Parathyroid adenoma (tissue), 2 donors: ENCODE measurements at regions not wholly inside any gene's neighbourhood (a gene's known extent, or its start where the extent isn't known, plus 50 kb on each side); places are given as distances from the start of the nearest gene placed in this dataset.
A peak's percentile ranks its signal among the peaks of the same experiment; 100 is the strongest.
"Not testable (repeated sequence)": the region's sequence is repeated elsewhere in the genome, so short reads cannot be mapped to it uniquely, and the experiment has no call there.

ENCODE experiments used
- H2AFZ ChIP-seq: fragments of 300-600 bp; sonication (generic); one replicate; pipeline ENCODE4 v1.7.0; 2017; ENCODE audit warnings: antibody characterized with exemption, mild to moderate bottlenecking
- H3K27ac ChIP-seq: fragments of 300-600 bp; sonication (generic); one replicate; pipeline ENCODE4 v1.7.0; 2017
- H3K27me3 ChIP-seq: fragments of 300-600 bp; sonication (generic); one replicate; pipeline ENCODE4 v1.7.0; 2017; ENCODE audit warnings: low read length; ENCODE audit not compliant: control insufficient read depth, insufficient read depth
- H3K36me3 ChIP-seq: fragments of 300-600 bp; sonication (generic); one replicate; pipeline ENCODE4 v1.7.0; 2017; ENCODE audit warnings: low read length; ENCODE audit not compliant: control insufficient read depth, insufficient read depth
- H3K4me1 ChIP-seq: fragments of 300-600 bp; sonication (generic); one replicate; pipeline ENCODE4 v1.7.0; 2017; ENCODE audit warnings: control low read depth
- H3K4me2 ChIP-seq: fragments of 300-600 bp; sonication (generic); one replicate; pipeline ENCODE4 v1.7.0; 2017; ENCODE audit warnings: low read length
- H3K4me3 ChIP-seq: fragments of 300-600 bp; sonication (generic); one replicate; pipeline ENCODE4 v1.7.0; 2017; ENCODE audit warnings: low read depth, low read length
- H3K79me2 ChIP-seq: fragments of 300-600 bp; sonication (generic); one replicate; pipeline ENCODE4 v1.7.0; 2017; ENCODE audit warnings: control low read depth
- H3K9ac ChIP-seq: fragments of 300-600 bp; sonication (generic); one replicate; pipeline ENCODE4 v1.7.0; 2017; ENCODE audit warnings: mild to moderate bottlenecking
- H3K9me3 ChIP-seq: fragments of 300-600 bp; sonication (generic); one replicate; pipeline ENCODE4 v1.7.0; 2017; ENCODE audit warnings: low read length; ENCODE audit not compliant: control insufficient read depth
- TF ChIP-seq, protein P1 (sequence below): fragments of 300-600 bp; sonication (generic); IDR thresholded peaks from one replicate; pipeline ENCODE4 v1.7.0; 2017; ENCODE audit warnings: antibody characterized with exemption, mild to moderate bottlenecking
- donor health status: primary hyperparathyroidism.

- Histone ChIP-seq H3K9me3 (no peaks in the 10 kb centered on the region), H3K4me3 (no peak overlapping the region), H2AFZ (peak overlapping the region; percentile 64), H3K4me1 (no peaks in the 10 kb centered on the region), H3K27ac (no peak overlapping the region), H3K79me2 (no peaks in the 10 kb centered on the region), H3K36me3 (no peaks in the 10 kb centered on the region), H3K9ac (no peak overlapping the region), H3K4me2 (peak overlapping the region; percentile 18), H3K27me3 (no peaks in the 10 kb centered on the region)
- TF ChIP-seq, protein P1, sequence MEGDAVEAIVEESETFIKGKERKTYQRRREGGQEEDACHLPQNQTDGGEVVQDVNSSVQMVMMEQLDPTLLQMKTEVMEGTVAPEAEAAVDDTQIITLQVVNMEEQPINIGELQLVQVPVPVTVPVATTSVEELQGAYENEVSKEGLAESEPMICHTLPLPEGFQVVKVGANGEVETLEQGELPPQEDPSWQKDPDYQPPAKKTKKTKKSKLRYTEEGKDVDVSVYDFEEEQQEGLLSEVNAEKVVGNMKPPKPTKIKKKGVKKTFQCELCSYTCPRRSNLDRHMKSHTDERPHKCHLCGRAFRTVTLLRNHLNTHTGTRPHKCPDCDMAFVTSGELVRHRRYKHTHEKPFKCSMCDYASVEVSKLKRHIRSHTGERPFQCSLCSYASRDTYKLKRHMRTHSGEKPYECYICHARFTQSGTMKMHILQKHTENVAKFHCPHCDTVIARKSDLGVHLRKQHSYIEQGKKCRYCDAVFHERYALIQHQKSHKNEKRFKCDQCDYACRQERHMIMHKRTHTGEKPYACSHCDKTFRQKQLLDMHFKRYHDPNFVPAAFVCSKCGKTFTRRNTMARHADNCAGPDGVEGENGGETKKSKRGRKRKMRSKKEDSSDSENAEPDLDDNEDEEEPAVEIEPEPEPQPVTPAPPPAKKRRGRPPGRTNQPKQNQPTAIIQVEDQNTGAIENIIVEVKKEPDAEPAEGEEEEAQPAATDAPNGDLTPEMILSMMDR, result no peak
These were observed 69.0 kb upstream of the C1QTNF9B start for GRCh38 chr13:23966221-23966690.

- H3K4me1 ChIP-seq, result no peaks in the 10 kb centered on the region
- H3K27ac ChIP-seq, result peak overlapping the region; percentile 19
- no peaks in the 10 kb centered on the region for H3K36me3 ChIP-seq
- no peak overlapping the region for H3K9ac ChIP-seq
- H2AFZ ChIP-seq, result peak overlapping the region; percentile 64
- H3K4me2 ChIP-seq, result peak overlapping the region; percentile 18
- TF ChIP-seq, protein P1, result no peak
- no peaks in the 10 kb centered on the region for H3K9me3 ChIP-seq
- no peaks in the 10 kb centered on the region for H3K79me2 ChIP-seq
- no peak overlapping the region for H3K4me3 ChIP-seq
- H3K27me3 ChIP-seq, result no peaks in the 10 kb centered on the region
These were observed 69.7 kb upstream of the C1QTNF9B start for GRCh38 chr13:23966691-23967615.

- not testable (repeated sequence) for H3K4me1 ChIP-seq, H3K27me3 ChIP-seq, H3K27ac ChIP-seq, H3K36me3 ChIP-seq, H2AFZ ChIP-seq, H3K9ac ChIP-seq, H3K4me3 ChIP-seq, H3K79me2 ChIP-seq, H3K9me3 ChIP-seq, H3K4me2 ChIP-seq
These were observed 70.5 kb upstream of the C1QTNF9B start for GRCh38 chr13:23967792-23968191.

DNA sequence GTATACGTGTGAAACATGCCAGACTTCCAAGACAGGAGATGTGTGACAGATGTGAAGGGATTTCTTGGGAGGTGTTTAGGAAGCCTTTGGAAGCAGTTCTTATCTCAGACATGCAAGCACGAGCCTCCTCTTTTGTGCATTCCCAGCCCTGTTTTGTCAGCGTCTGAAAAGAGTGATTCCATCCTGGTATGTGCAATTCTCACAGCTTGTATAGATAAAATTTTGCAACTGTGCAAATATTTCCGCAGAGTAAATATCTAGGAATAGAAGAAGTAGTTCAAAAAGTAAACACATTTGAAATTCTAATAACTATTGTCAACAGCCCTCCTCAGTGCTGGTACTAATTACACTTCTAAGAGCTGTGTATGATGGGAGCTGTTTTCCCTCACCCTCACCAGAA lies 72.3 kb upstream of the C1QTNF9B start:
- no peak overlapping the region for H3K27ac ChIP-seq
- TF ChIP-seq, protein P1, result no peak
- no peaks in the 10 kb centered on the region for H3K9me3 ChIP-seq
- no peak overlapping the region for H3K9ac ChIP-seq
- H3K36me3 ChIP-seq, result no peaks in the 10 kb centered on the region
- H3K4me2 ChIP-seq, result no peak overlapping the region
- H3K4me1 ChIP-seq, result no peaks in the 10 kb centered on the region
- peak overlapping the region; percentile 38 for H2AFZ ChIP-seq
- no peaks in the 10 kb centered on the region for H3K79me2 ChIP-seq
- H3K27me3 ChIP-seq, result no peaks in the 10 kb centered on the region
- no peak overlapping the region for H3K4me3 ChIP-seq

DNA sequence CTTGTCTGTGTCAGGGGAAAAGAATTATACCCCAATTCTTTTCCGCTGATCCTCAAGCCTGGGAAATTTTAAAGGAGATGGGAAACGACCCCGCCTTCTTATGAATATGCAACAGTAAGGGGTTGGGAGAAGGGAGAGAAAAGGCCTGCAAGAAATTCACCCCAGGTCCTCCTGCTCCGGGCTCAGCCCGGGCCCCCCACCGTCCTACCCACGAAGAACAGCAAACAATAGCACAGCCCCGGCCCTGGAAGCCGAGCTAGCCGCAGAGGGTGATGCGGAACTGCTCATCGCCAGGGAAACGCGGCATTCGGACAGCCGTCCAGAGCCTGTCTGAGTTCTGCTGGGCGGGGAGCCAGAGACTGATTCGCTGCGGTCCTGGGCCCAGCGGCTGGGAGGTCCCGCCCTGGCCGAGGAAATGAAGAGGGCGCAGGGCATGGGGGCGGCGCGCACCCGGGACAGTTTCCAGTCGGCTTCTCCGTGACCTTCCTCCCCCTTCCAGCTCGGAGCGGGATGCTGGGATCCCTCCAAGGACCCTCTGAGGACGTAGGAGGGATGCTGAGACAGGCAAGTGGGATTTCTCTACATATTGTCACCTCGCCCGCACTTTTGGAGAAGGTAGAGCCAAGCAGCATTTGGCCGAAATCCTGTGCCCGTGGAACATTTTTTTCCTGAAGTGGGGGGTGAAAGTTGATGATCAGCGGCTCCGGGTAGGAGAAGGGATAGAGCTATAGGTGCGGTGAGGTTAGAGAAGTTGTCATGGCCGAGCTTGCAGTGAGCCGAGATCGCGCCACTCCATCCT lies 82.3 kb upstream of the C1QTNF9B start:
- TF ChIP-seq, protein P1, result no peak
- Histone ChIP-seq H3K36me3 (no peaks in the 10 kb centered on the region), H3K9me3 (no peaks in the 10 kb centered on the region), H3K4me1 (peaks cover 3% of the 10 kb centered on the region), H3K9ac (no peak overlapping the region), H3K27ac (peak overlapping the region; percentile 95), H3K4me2 (peak overlapping the region; percentile 95), H3K79me2 (no peaks in the 10 kb centered on the region), H3K4me3 (peak overlapping the region; percentile 93), H3K27me3 (no peaks in the 10 kb centered on the region), H2AFZ (peak overlapping the region; percentile 78)
